Astrocyte (in vitro differentiated cells and primary cell): ENCODE measurements at regions not wholly inside any gene's neighbourhood (a gene's known extent, or its start where the extent isn't known, plus 50 kb on each side); places are given as distances from the start of the nearest gene placed in this dataset.

Experiments used
- DNase-seq: peaks from one replicate; pipeline ENCODE4 v3.0.0-alpha.2; 2010; ENCODE audit warnings: low read depth
- FAIRE-seq: peaks from 2 replicates; lab custom pipeline; 2011; peaks lifted over from hg19 to GRCh38; lab: Jason Lieb, UNC
- H2AFZ ChIP-seq: 2 replicates; pipeline ENCODE4 v1.6.0; 2012; ENCODE audit warnings: low read depth, low read length, inconsistent platforms
- H3K27ac ChIP-seq: 2 replicates; pipeline ENCODE4 v1.5.1; 2011; ENCODE audit warnings: low read depth, low read length, inconsistent platforms
- H3K27me3 ChIP-seq: 2 replicates; pipeline ENCODE4 v1.6.0; 2011; ENCODE audit warnings: low read length, inconsistent platforms; ENCODE audit not compliant: insufficient read depth
- H3K36me3 ChIP-seq: 2 replicates; pipeline ENCODE4 v1.5.1; 2011; ENCODE audit warnings: low read length, inconsistent platforms; ENCODE audit not compliant: insufficient read depth
- H3K4me1 ChIP-seq: 2 replicates; pipeline ENCODE4 v1.5.1; 2011; ENCODE audit warnings: low read length, inconsistent platforms; ENCODE audit not compliant: insufficient read depth
- H3K4me2 ChIP-seq: 2 replicates; pipeline ENCODE4 v1.6.0; 2012; ENCODE audit warnings: low read length, inconsistent platforms
- H3K4me3 ChIP-seq: 2 replicates; pipeline ENCODE4 v1.5.1; 2011; ENCODE audit warnings: low read depth, mild to moderate bottlenecking, low read length, inconsistent platforms; ENCODE audit not compliant: insufficient read depth
- H3K79me2 ChIP-seq: 2 replicates; pipeline ENCODE4 v1.6.0; 2012; ENCODE audit warnings: mild to moderate bottlenecking, low read length, inconsistent platforms; ENCODE audit not compliant: insufficient read depth
- H3K9ac ChIP-seq: 2 replicates; pipeline ENCODE4 v1.6.0; 2012; ENCODE audit warnings: mild to moderate bottlenecking, low read length, inconsistent platforms
- H3K9me3 ChIP-seq: 2 replicates; pipeline ENCODE4 v1.5.1; 2012; ENCODE audit warnings: low read depth, mild to moderate bottlenecking, low read length, inconsistent platforms; ENCODE audit not compliant: insufficient read depth
- H4K20me1 ChIP-seq: 2 replicates; pipeline ENCODE4 v1.6.0; 2012; ENCODE audit warnings: low read length, inconsistent platforms; ENCODE audit not compliant: insufficient read depth
- H3K27ac Mint-ChIP-seq: one replicate; pipeline ENCODE4 v1.8.0; 2021; ENCODE audit warnings: mild to moderate bottlenecking, mixed read lengths; ENCODE audit not compliant: unreplicated experiment
- H3K27me3 Mint-ChIP-seq: one replicate; pipeline ENCODE4 v1.8.0; 2021; ENCODE audit warnings: low read depth, mixed read lengths; ENCODE audit not compliant: unreplicated experiment
- H3K36me3 Mint-ChIP-seq: one replicate; pipeline ENCODE4 v1.8.0; 2021; ENCODE audit warnings: low read depth, mixed read lengths; ENCODE audit not compliant: unreplicated experiment
- H3K4me1 Mint-ChIP-seq: one replicate; pipeline ENCODE4 v1.8.0; 2021; ENCODE audit warnings: low read depth, mixed read lengths; ENCODE audit not compliant: unreplicated experiment
- H3K4me3 Mint-ChIP-seq: one replicate; pipeline ENCODE4 v1.8.0; 2021; ENCODE audit warnings: mild to moderate bottlenecking, moderate library complexity, mixed read lengths; ENCODE audit not compliant: unreplicated experiment
- H3K9me3 Mint-ChIP-seq: one replicate; pipeline ENCODE4 v1.8.0; 2021; ENCODE audit warnings: mild to moderate bottlenecking, mixed read lengths; ENCODE audit not compliant: unreplicated experiment
- CTCF ChIP-seq: IDR thresholded peaks from 2 replicates; pipeline ENCODE4 v1.5.1; 2011; ENCODE audit warnings: low read depth, mild to moderate bottlenecking, inconsistent platforms, low read length, moderate library complexity; ENCODE audit not compliant: insufficient read depth
- EZH2 ChIP-seq: IDR thresholded peaks from 2 replicates; pipeline ENCODE4 v1.6.1; 2012; ENCODE audit warnings: mild to moderate bottlenecking, low read length, inconsistent platforms; ENCODE audit not compliant: insufficient read depth

GRCh38 chr3:178005961-178006360 lies 530.3 kb upstream of the KCNMB2 start:
- no peaks in the 10 kb centered on the region for H3K27me3 Mint-ChIP-seq
- no peak overlapping the region for H3K4me3 ChIP-seq
- H4K20me1 ChIP-seq: no peaks in the 10 kb centered on the region
- no peak overlapping the region for H3K27ac ChIP-seq
- H3K36me3 Mint-ChIP-seq: no peaks in the 10 kb centered on the region
- H3K79me2 ChIP-seq: no peaks in the 10 kb centered on the region
- H3K4me1 ChIP-seq: no peaks in the 10 kb centered on the region
- no peak overlapping the region for H3K27ac Mint-ChIP-seq
- TF ChIP-seq EZH2: no peak
- no peak for TF ChIP-seq CTCF
- H3K36me3 ChIP-seq: no peaks in the 10 kb centered on the region
- no peak overlapping the region for H2AFZ ChIP-seq
- no peak for DNase-seq
- no peak overlapping the region for H3K4me2 ChIP-seq
- H3K4me3 Mint-ChIP-seq: no peak overlapping the region
- H3K27me3 ChIP-seq: no peaks in the 10 kb centered on the region
- peaks cover 3% of the 10 kb centered on the region for H3K9me3 Mint-ChIP-seq
- no peak for FAIRE-seq
- no peaks in the 10 kb centered on the region for H3K9me3 ChIP-seq
- H3K9ac ChIP-seq: no peak overlapping the region
- H3K4me1 Mint-ChIP-seq: no peaks in the 10 kb centered on the region

- H3K4me3 ChIP-seq: no peak overlapping the region
- H3K4me3 Mint-ChIP-seq: no peak overlapping the region
- no peaks in the 10 kb centered on the region for H3K9me3 ChIP-seq
- H3K4me1 ChIP-seq: no peaks in the 10 kb centered on the region
- no peak for FAIRE-seq
- H3K36me3 Mint-ChIP-seq: no peaks in the 10 kb centered on the region
- no peak for TF ChIP-seq EZH2
- TF ChIP-seq CTCF: no peak
- H3K4me1 Mint-ChIP-seq: no peaks in the 10 kb centered on the region
- H3K9me3 Mint-ChIP-seq: no peaks in the 10 kb centered on the region
- no peaks in the 10 kb centered on the region for H4K20me1 ChIP-seq
- no peak overlapping the region for H3K9ac ChIP-seq
- no peak for DNase-seq
- no peaks in the 10 kb centered on the region for H3K79me2 ChIP-seq
- no peaks in the 10 kb centered on the region for H3K27me3 Mint-ChIP-seq
- H3K27ac ChIP-seq: no peak overlapping the region
- H3K4me2 ChIP-seq: no peak overlapping the region
- no peak overlapping the region for H3K27ac Mint-ChIP-seq
- H3K27me3 ChIP-seq: no peaks in the 10 kb centered on the region
- H3K36me3 ChIP-seq: no peaks in the 10 kb centered on the region
- H2AFZ ChIP-seq: no peak overlapping the region
These were observed 525.9 kb upstream of the KCNMB2 start for GRCh38 chr3:178010306-178010705.

- H3K27me3 Mint-ChIP-seq: no peaks in the 10 kb centered on the region
- FAIRE-seq: no peak
- TF ChIP-seq EZH2: no peak
- TF ChIP-seq CTCF: no peak
These were observed 516.6 kb upstream of the KCNMB2 start for GRCh38 chr3:178019645-178020044.

More at GRCh38 chr3:178019645-178020044, 516.6 kb upstream of the KCNMB2 start:
- Histone ChIP-seq H3K79me2 (no peaks in the 10 kb centered on the region), H3K9ac (no peak overlapping the region), H3K27me3 (no peaks in the 10 kb centered on the region), H3K9me3 (no peaks in the 10 kb centered on the region), H3K36me3 (no peaks in the 10 kb centered on the region), H2AFZ (no peak overlapping the region), H3K27ac (no peak overlapping the region), H4K20me1 (no peaks in the 10 kb centered on the region), H3K4me3 (no peak overlapping the region), H3K4me1 (no peaks in the 10 kb centered on the region), H3K4me2 (no peak overlapping the region)
- Mint-ChIP-seq H3K36me3 (no peaks in the 10 kb centered on the region), H3K27ac (no peak overlapping the region), H3K9me3 (no peaks in the 10 kb centered on the region), H3K4me1 (peaks cover 1% of the 10 kb centered on the region), H3K4me3 (no peak overlapping the region)
- DNase-seq: no peak
